ENCODE measurements at regions not wholly inside any gene's neighbourhood (a gene's known extent, or its start where the extent isn't known, plus 50 kb on each side); places are given as distances from the start of the nearest gene placed in this dataset.

DNA sequence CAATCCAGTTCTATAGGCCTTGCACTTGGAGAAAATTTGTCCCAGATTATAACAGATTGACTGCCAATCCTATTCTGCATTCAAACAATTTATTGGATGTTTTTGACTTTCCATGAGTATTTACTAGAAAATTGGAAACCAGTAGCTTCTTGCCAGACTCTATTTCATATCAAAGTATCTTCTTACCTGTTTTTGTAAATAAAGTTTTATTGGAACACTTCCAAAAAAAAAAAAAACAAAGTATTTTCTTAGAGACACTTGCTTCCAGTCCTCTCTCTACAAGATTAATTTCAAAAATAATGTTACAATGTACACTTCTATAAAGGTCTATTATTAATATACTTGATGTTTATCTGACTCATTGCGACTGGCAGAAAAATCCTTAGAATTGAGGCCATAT lies 209.2 kb upstream of the PCDH9 start:
- no peak for TF ChIP-seq CTCF (conservative IDR thresholded peaks at IDR 0.05; ENCODE audit: low read depth, low read length)
- TF ChIP-seq EZH2 (IDR thresholded peaks at IDR 0.05; ENCODE audit: borderline replicate concordance, low read depth, low read length, poor library complexity, severe bottlenecking) = no peak

Measured in A673 (cell line).